ENCODE measurements at regions not wholly inside any gene's neighbourhood (a gene's known extent, or its start where the extent isn't known, plus 50 kb on each side); places are given as distances from the start of the nearest gene placed in this dataset.

DNA sequence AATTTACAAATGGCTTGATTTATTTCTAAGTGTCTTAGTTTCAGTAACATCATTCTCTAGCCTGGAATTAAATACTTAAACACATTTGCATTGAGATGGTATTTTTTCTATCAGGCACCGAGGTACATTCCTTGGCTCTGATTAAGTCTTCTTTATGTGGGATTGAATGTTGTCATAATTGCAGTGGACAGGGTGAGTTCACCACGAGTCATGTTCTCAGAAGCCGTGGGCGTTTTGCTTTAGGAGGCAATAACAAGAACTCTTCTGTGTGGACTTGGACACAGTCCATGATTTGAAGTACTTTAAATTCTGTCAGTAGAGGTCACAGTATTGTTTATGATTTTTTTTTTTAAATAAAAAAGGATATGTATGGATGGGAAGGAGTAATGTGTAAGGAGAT is 57.1 kb upstream of the EFHC2 start (continued):
- TF ChIP-seq, protein P1, sequence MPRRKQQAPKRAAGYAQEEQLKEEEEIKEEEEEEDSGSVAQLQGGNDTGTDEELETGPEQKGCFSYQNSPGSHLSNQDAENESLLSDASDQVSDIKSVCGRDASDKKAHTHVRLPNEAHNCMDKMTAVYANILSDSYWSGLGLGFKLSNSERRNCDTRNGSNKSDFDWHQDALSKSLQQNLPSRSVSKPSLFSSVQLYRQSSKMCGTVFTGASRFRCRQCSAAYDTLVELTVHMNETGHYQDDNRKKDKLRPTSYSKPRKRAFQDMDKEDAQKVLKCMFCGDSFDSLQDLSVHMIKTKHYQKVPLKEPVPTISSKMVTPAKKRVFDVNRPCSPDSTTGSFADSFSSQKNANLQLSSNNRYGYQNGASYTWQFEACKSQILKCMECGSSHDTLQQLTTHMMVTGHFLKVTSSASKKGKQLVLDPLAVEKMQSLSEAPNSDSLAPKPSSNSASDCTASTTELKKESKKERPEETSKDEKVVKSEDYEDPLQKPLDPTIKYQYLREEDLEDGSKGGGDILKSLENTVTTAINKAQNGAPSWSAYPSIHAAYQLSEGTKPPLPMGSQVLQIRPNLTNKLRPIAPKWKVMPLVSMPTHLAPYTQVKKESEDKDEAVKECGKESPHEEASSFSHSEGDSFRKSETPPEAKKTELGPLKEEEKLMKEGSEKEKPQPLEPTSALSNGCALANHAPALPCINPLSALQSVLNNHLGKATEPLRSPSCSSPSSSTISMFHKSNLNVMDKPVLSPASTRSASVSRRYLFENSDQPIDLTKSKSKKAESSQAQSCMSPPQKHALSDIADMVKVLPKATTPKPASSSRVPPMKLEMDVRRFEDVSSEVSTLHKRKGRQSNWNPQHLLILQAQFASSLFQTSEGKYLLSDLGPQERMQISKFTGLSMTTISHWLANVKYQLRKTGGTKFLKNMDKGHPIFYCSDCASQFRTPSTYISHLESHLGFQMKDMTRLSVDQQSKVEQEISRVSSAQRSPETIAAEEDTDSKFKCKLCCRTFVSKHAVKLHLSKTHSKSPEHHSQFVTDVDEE (CRISPR knock-in tag; IDR thresholded peaks at IDR 0.05): no peak
- no peak for TF ChIP-seq CSDC2 (CRISPR knock-in tag; IDR thresholded peaks at IDR 0.05)
- TF ChIP-seq, protein P2, sequence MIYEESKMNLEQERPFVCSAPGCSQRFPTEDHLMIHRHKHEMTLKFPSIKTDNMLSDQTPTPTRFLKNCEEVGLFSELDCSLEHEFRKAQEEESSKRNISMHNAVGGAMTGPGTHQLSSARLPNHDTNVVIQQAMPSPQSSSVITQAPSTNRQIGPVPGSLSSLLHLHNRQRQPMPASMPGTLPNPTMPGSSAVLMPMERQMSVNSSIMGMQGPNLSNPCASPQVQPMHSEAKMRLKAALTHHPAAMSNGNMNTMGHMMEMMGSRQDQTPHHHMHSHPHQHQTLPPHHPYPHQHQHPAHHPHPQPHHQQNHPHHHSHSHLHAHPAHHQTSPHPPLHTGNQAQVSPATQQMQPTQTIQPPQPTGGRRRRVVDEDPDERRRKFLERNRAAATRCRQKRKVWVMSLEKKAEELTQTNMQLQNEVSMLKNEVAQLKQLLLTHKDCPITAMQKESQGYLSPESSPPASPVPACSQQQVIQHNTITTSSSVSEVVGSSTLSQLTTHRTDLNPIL (CRISPR knock-in tag; IDR thresholded peaks at IDR 0.05; ENCODE audit: low read depth): no peak
- TF ChIP-seq ESRRG (CRISPR knock-in tag; IDR thresholded peaks at IDR 0.05): no peak
- no peak for TF ChIP-seq ZFP3 (CRISPR knock-in tag; IDR thresholded peaks at IDR 0.05)

DNA sequence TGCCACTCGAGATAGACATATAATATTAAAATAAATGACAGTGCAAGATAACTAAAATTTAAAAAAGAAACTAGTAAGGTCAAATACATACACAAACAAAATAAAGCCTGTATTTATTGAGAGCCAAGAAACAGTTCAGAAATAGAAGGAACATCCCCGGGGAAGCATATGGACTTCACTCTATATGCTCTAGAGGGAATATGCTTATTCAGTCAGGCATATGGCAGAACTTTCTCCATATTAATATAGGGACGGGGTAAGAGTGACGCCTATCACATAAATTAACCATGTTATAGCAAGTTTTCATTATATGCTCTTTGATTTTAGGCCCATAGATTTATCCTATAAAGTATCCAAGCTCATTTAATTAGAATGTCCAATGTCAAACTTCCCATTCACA is 56.7 kb upstream of the EFHC2 start:
- TF ChIP-seq GLIS3 (CRISPR knock-in tag; IDR thresholded peaks at IDR 0.05) (no peak), TCF4 (CRISPR knock-in tag; IDR thresholded peaks at IDR 0.05; ENCODE audit: borderline replicate concordance) (no peak), ZFP30 (CRISPR knock-in tag; IDR thresholded peaks at IDR 0.05) (no peak), ESRRG (CRISPR knock-in tag; IDR thresholded peaks at IDR 0.05) (no peak), PPARA (CRISPR knock-in tag; IDR thresholded peaks at IDR 0.05; ENCODE audit: borderline replicate concordance) (no peak), ZNF70 (CRISPR knock-in tag; IDR thresholded peaks at IDR 0.05) (no peak), OSR1 (CRISPR knock-in tag; IDR thresholded peaks at IDR 0.05) (no peak), ZC3H10 (CRISPR knock-in tag; IDR thresholded peaks at IDR 0.05) (no peak), SNAI2 (CRISPR knock-in tag; IDR thresholded peaks at IDR 0.05) (no peak)
- TF ChIP-seq, protein P3, sequence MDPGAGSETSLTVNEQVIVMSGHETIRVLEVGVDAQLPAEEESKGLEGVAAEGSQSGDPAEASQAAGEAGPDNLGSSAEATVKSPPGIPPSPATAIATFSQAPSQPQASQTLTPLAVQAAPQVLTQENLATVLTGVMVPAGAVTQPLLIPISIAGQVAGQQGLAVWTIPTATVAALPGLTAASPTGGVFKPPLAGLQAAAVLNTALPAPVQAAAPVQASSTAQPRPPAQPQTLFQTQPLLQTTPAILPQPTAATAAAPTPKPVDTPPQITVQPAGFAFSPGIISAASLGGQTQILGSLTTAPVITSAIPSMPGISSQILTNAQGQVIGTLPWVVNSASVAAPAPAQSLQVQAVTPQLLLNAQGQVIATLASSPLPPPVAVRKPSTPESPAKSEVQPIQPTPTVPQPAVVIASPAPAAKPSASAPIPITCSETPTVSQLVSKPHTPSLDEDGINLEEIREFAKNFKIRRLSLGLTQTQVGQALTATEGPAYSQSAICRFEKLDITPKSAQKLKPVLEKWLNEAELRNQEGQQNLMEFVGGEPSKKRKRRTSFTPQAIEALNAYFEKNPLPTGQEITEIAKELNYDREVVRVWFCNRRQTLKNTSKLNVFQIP (CRISPR knock-in tag; IDR thresholded peaks at IDR 0.05; ENCODE audit: borderline replicate concordance, low read depth): no peak
- TF ChIP-seq, protein P1 (CRISPR knock-in tag; IDR thresholded peaks at IDR 0.05): no peak
- no peak for ATAC-seq

All from SK-N-SH treated with all-trans-retinoic acid at 6 μM for 48 hours (cell line).